Type B pancreatic cell (in vitro differentiated cells): ENCODE measurements at regions not wholly inside any gene's neighbourhood (a gene's known extent, or its start where the extent isn't known, plus 50 kb on each side); places are given as distances from the start of the nearest gene placed in this dataset.

Source experiments
- DNase-seq: peaks from one replicate; pipeline ENCODE4 v3.0.0; 2021; ENCODE audit warnings: mixed read lengths; ENCODE audit not compliant: unreplicated experiment; ENCODE audit errors: extremely low spot score
- H3K27ac Mint-ChIP-seq: 2 replicates; pipeline ENCODE4 v1.8.0; 2021; ENCODE audit warnings: mild to moderate bottlenecking, mixed read lengths
- H3K27me3 Mint-ChIP-seq: 2 replicates; pipeline ENCODE4 v1.8.0; 2021; ENCODE audit warnings: mixed read lengths
- H3K36me3 Mint-ChIP-seq: 2 replicates; pipeline ENCODE4 v1.8.0; 2021; ENCODE audit warnings: mixed read lengths
- H3K4me1 Mint-ChIP-seq: one replicate; pipeline ENCODE4 v1.8.0; 2021; ENCODE audit warnings: mixed read lengths; ENCODE audit not compliant: unreplicated experiment
- H3K4me3 Mint-ChIP-seq: 2 replicates; pipeline ENCODE4 v1.8.0; 2021; ENCODE audit warnings: mild to moderate bottlenecking, mixed read lengths
- H3K9me3 Mint-ChIP-seq: 2 replicates; pipeline ENCODE4 v1.8.0; 2021; ENCODE audit warnings: mixed read lengths
- CTCF ChIP-seq: fragments of 200-600 bp; sonication (generic); conservative IDR thresholded peaks from 2 replicates; pipeline ENCODE4 v1.5.0; 2021; ENCODE audit warnings: antibody characterized with exemption, mild to moderate bottlenecking

DNA sequence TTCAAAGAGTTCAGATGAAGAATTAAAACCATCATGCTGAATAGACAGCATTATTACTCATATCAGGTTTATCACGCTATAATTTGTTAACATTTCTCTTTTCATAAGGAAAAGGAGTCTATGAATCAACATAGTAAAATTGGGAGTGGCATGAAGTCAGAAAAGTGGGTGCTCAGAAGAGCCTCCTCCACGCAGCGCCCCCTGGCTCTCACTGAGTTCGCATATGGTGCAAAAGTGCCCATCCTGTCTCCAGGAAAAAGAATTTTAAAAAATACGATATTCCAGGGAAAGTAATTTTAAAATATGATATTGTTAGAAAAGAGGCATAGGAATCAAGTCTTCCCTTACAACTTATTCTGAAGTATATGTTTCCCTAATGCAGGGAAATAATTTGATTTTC is 176.3 kb upstream of the TCERG1L start:
- H3K9me3 Mint-ChIP-seq: no peaks in the 10 kb centered on the region
- peaks cover 6% of the 10 kb centered on the region for H3K4me1 Mint-ChIP-seq
- no peaks in the 10 kb centered on the region for H3K36me3 Mint-ChIP-seq
- H3K27me3 Mint-ChIP-seq: no peaks in the 10 kb centered on the region
- TF ChIP-seq CTCF: no peak
- no peak for DNase-seq
- no peak overlapping the region for H3K4me3 Mint-ChIP-seq
- no peak overlapping the region for H3K27ac Mint-ChIP-seq

DNA sequence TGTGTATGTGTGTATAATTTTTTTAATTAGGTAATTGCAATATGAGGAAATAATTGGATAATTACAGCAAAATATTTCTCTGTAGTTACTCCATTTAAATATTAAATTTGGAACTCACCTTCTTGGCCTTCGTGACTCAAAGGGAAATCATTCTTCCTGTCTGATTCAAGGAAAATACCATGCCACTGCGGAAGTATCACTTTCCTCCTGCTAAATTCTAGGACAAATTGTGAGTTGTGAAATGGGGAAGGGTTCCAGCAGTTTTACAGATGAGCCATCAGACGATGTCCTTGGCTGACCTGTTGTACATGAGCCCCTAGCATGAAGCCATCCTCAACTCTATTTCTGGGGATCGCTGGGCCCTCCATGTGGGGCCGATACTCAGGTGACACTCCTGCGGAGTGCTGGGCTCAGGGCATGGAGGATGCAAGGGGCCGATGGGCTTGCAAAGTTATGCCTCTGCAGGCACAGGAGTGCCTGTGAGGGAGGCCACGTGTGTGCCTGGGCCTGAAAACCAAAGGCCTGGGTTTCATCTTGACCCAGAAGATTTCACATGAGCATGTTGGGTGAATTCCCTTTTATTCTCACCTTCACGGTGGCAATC is 179.6 kb upstream of the TCERG1L start:
- H3K4me3 Mint-ChIP-seq: no peak overlapping the region
- H3K36me3 Mint-ChIP-seq: no peaks in the 10 kb centered on the region
- TF ChIP-seq CTCF: no peak
- no peaks in the 10 kb centered on the region for H3K9me3 Mint-ChIP-seq
- no peak overlapping the region for H3K27ac Mint-ChIP-seq
- H3K27me3 Mint-ChIP-seq: no peaks in the 10 kb centered on the region
- peaks cover 6% of the 10 kb centered on the region for H3K4me1 Mint-ChIP-seq
- DNase-seq: no peak

DNA sequence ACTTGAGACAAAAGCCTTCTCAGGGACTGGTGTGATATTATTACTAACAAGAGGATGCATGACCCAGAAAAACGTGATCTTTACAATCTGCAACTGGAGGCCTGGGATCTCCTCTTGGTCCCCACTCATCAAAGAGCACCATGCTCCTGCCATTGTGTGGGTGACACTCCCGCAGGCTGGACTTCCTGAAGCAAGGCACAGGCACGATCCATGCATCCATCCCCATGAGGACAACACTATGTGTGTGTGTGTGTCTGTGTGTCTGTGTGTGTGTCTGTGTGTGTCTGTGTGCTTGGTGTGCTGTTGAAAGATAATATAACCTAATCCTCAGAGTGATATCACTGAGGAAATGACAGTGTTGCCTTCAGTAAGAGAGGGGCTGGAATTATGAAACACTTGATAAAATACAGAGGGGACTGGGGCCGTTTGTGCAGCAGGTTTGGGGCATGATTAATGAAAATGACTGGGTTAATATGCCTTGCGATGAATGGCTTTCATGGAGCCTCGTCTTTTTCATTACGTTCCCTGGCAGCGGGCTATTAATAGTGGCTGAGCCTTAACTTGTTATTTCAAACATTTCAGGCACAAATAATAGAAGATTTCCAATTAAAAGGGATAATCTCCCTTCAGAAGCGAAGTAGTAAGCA is 180.8 kb upstream of the TCERG1L start:
- H3K9me3 Mint-ChIP-seq: no peaks in the 10 kb centered on the region

DNA sequence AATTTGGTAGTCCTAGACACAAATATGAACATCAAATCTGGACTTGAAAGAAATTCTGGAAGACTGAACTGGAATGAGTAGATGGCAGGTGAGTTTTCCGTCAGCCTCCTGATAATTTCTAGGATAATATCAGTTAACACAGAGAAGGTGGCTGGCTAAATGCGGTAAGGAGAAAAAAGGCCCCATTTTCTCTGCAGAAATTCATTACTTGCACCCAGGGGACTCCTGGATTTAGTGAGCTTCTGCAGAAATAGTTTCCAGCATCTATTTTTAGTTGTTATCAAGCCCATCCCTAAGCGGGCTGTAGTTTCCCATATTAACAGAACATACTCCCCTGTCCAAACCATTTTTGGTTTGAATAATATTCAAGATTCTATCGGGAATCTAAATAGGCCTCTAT is 181.9 kb upstream of the TCERG1L start:
- DNase-seq: no peak
- TF ChIP-seq CTCF: no peak
- Mint-ChIP-seq H3K4me1 (peaks cover 6% of the 10 kb centered on the region), H3K4me3 (no peak overlapping the region), H3K27me3 (peaks cover 3% of the 10 kb centered on the region), H3K27ac (no peak overlapping the region), H3K9me3 (no peaks in the 10 kb centered on the region), H3K36me3 (no peaks in the 10 kb centered on the region)

More for the DNA sequence above, 180.8 kb upstream of the TCERG1L start:
- Mint-ChIP-seq H3K36me3 (no peaks in the 10 kb centered on the region), H3K27me3 (no peaks in the 10 kb centered on the region), H3K27ac (no peak overlapping the region), H3K4me1 (peaks cover 6% of the 10 kb centered on the region), H3K4me3 (no peak overlapping the region)
- no peak for DNase-seq
- no peak for TF ChIP-seq CTCF

DNA sequence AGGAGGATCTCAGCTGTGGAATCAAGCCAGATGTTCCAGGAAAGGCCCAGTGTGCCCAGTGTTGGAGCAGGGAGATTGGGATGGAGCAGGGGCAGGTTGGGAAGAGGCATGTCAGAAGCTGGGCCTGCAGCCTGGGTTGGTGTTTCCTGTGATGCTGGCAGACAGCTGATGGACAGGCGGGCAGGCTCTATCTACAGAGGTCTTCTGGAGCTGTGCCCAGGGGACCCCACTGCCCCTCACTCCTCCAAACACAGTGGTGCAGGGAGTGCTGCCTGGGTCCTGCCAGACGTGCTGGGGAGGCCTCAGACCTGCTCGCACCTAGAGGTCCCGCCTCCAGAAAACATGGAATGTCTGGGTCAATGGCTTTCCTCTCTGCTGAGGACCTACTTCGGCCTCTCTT is 182.9 kb upstream of the TCERG1L start:
- H3K4me1 Mint-ChIP-seq: peaks cover 6% of the 10 kb centered on the region
- no peaks in the 10 kb centered on the region for H3K36me3 Mint-ChIP-seq
- no peak overlapping the region for H3K4me3 Mint-ChIP-seq
- no peak overlapping the region for H3K27ac Mint-ChIP-seq
- no peak for TF ChIP-seq CTCF
- no peak for DNase-seq
- no peaks in the 10 kb centered on the region for H3K9me3 Mint-ChIP-seq
- peaks cover 3% of the 10 kb centered on the region for H3K27me3 Mint-ChIP-seq
